Activated T-cell treated with anti-CD3 and anti-CD28 coated beads, Interleukin-2, amount 50 U/mL, for 4 hours (primary cell): ENCODE measurements at regions not wholly inside any gene's neighbourhood (a gene's known extent, or its start where the extent isn't known, plus 50 kb on each side); places are given as distances from the start of the nearest gene placed in this dataset.
"Not testable (repeated sequence)": the region's sequence is repeated elsewhere in the genome, so short reads cannot be mapped to it uniquely, and the experiment has no call there.

Experiments
- ATAC-seq, 2 donors: fragments of 200-7000 bp; cut with Tn5 transposase; one replicate each; pipeline ENCODE4 v1.10.0; 2021
- DNase-seq: peaks from one replicate; pipeline ENCODE4 v3.0.0-alpha.2; 2020
- H3K27me3 Mint-ChIP-seq: one replicate; pipeline ENCODE4 v1.8.0; 2021; ENCODE audit warnings: low read depth, mixed read lengths
- H3K36me3 Mint-ChIP-seq: one replicate; pipeline ENCODE4 v1.8.0; 2022; ENCODE audit warnings: mixed read lengths; ENCODE audit not compliant: insufficient read depth
- H3K4me1 Mint-ChIP-seq: one replicate; pipeline ENCODE4 v1.8.0; 2021; ENCODE audit warnings: low read depth, mixed read lengths
- H3K4me3 Mint-ChIP-seq: one replicate; pipeline ENCODE4 v1.8.0; 2021; ENCODE audit warnings: mild to moderate bottlenecking, moderate library complexity, mixed read lengths
- H3K9me3 Mint-ChIP-seq: one replicate; pipeline ENCODE4 v1.8.0; 2021; ENCODE audit warnings: mixed read lengths

DNA sequence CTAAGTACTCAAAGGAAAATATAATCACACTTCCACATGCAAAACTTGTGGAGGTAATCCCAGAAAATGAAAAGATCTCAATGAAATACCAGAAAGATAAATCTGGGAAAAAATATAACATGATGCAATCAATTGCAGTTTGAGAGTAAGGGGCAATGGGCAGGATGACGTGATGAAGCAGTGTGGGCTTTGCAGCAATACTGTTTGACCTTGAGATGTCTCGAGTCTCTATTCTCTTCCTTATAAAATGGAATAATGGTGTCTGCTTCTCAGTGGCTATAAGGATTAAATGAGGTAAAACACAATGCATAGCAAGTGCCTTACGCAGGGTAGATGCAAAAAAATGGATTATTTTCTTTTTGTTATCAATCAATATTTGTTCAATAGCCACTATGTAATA is 447.5 kb downstream of the BUD13 start:
- H3K9me3 Mint-ChIP-seq = no peaks in the 10 kb centered on the region
- H3K4me3 Mint-ChIP-seq = no peak overlapping the region
- H3K27me3 Mint-ChIP-seq = peaks cover 4% of the 10 kb centered on the region
- no peaks in the 10 kb centered on the region for H3K4me1 Mint-ChIP-seq
- ATAC-seq (no peak), DNase-seq (no peak)
- no peaks in the 10 kb centered on the region for H3K36me3 Mint-ChIP-seq

GRCh38 chr11:116324077-116324476 is 448.7 kb downstream of the BUD13 start:
- not testable (repeated sequence) for H3K27me3 Mint-ChIP-seq, ATAC-seq, H3K9me3 Mint-ChIP-seq, H3K36me3 Mint-ChIP-seq, H3K4me1 Mint-ChIP-seq, DNase-seq, H3K4me3 Mint-ChIP-seq

- H3K9me3 Mint-ChIP-seq = no peaks in the 10 kb centered on the region
- ATAC-seq (no peak), DNase-seq (no peak)
- H3K36me3 Mint-ChIP-seq = no peaks in the 10 kb centered on the region
- peaks cover 16% of the 10 kb centered on the region for H3K27me3 Mint-ChIP-seq
- no peaks in the 10 kb centered on the region for H3K4me1 Mint-ChIP-seq
- no peak overlapping the region for H3K4me3 Mint-ChIP-seq
Observed at GRCh38 chr11:116317212-116317611, 455.6 kb downstream of the BUD13 start.

GRCh38 chr11:116314006-116314405 is 458.8 kb downstream of the BUD13 start:
- H3K27me3 Mint-ChIP-seq = peaks cover 25% of the 10 kb centered on the region
- DNase-seq (no peak), ATAC-seq (no peak)
- no peaks in the 10 kb centered on the region for H3K36me3 Mint-ChIP-seq
- no peak overlapping the region for H3K4me3 Mint-ChIP-seq
- no peaks in the 10 kb centered on the region for H3K9me3 Mint-ChIP-seq
- H3K4me1 Mint-ChIP-seq = no peaks in the 10 kb centered on the region

- Mint-ChIP-seq H3K4me1 (no peaks in the 10 kb centered on the region), H3K4me3 (no peak overlapping the region), H3K36me3 (no peaks in the 10 kb centered on the region), H3K27me3 (peaks cover 23% of the 10 kb centered on the region), H3K9me3 (no peaks in the 10 kb centered on the region)
- ATAC-seq (no peak), DNase-seq (no peak)
Observed at GRCh38 chr11:116312570-116313391, 460.0 kb downstream of the BUD13 start.

DNA sequence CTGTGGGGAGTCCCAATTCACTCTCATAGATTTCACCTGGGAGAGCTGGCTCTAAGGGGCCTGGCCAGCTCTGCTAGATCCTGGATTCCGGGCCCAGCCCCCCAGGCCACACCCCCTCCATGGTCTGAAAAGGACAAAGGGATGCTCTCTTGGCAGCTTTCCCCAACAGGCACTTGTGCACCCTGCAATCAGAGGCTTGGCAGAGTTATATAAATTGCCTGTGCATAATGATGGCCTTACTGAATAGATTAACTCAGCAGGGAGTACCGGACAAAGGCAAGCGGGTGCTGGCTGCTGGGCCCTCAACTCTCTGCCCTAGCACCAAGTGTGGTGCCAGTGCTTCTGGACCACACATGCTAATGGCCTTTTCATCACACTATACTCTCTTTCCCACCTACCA is 461.6 kb downstream of the BUD13 start:
- Mint-ChIP-seq H3K9me3 (no peaks in the 10 kb centered on the region), H3K4me1 (no peaks in the 10 kb centered on the region), H3K36me3 (no peaks in the 10 kb centered on the region), H3K4me3 (no peak overlapping the region), H3K27me3 (peaks cover 23% of the 10 kb centered on the region)
- DNase-seq (no peak), ATAC-seq (no peak)

DNA sequence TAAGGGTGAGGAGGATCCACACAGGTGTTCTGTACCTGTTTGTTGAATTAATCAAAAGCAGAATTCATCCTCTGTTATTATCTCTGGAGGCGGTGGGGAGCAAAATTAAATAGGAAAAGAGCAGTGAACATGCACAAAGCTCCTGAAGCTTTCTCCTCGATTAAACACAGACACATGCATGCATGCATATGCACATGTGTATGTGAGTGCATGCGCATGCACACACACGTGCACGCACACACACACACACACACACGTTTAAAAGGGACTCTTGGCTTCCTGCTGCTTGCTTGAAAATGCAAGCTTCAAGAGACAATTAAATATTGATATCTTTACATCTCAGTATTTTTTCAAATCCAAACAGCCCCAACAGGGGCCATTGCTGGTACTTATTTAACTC is 462.1 kb downstream of the BUD13 start:
- peaks cover 23% of the 10 kb centered on the region for H3K27me3 Mint-ChIP-seq
- no peaks in the 10 kb centered on the region for H3K36me3 Mint-ChIP-seq
- H3K9me3 Mint-ChIP-seq = no peaks in the 10 kb centered on the region
- H3K4me3 Mint-ChIP-seq = no peak overlapping the region
- no peaks in the 10 kb centered on the region for H3K4me1 Mint-ChIP-seq
- DNase-seq = no peak
- no peak for ATAC-seq

- H3K36me3 Mint-ChIP-seq = no peaks in the 10 kb centered on the region
- H3K9me3 Mint-ChIP-seq = no peaks in the 10 kb centered on the region
- H3K4me1 Mint-ChIP-seq = no peaks in the 10 kb centered on the region
- no peak overlapping the region for H3K4me3 Mint-ChIP-seq
- ATAC-seq (no peak), DNase-seq (no peak)
- peaks cover 23% of the 10 kb centered on the region for H3K27me3 Mint-ChIP-seq
Observed at GRCh38 chr11:116310226-116310625, 462.6 kb downstream of the BUD13 start.

GRCh38 chr11:116309446-116309845 is 463.3 kb downstream of the BUD13 start:
- Mint-ChIP-seq H3K27me3 (peaks cover 21% of the 10 kb centered on the region), H3K4me1 (no peaks in the 10 kb centered on the region), H3K9me3 (no peaks in the 10 kb centered on the region), H3K36me3 (no peaks in the 10 kb centered on the region), H3K4me3 (no peak overlapping the region)
- DNase-seq = no peak
- no peak for ATAC-seq

GRCh38 chr11:116302756-116303155 is 470.0 kb downstream of the BUD13 start:
- Mint-ChIP-seq H3K36me3 (no peaks in the 10 kb centered on the region), H3K9me3 (no peaks in the 10 kb centered on the region), H3K4me3 (no peak overlapping the region), H3K27me3 (peaks cover 2% of the 10 kb centered on the region), H3K4me1 (no peaks in the 10 kb centered on the region)
- no peak for ATAC-seq
- no peak for DNase-seq

DNA sequence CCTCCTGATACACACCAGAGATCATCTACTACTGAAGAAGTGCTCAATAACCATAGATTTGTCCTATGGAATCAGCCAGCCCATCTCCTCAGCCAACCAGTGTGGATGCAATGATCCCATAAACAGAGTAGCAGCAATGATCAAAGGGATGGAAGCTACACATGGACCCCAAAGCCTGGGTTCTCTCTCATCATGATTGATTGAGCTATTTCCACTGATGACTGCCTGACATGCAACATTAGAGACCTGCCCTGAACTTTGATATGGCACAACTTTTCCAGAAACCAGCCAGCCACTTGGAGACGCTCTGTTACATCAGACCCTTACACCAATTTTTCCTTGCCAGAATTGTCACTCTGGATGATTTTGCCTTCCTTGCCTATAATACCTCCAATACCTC is 471.6 kb downstream of the BUD13 start:
- Mint-ChIP-seq H3K36me3 (no peaks in the 10 kb centered on the region), H3K27me3 (peaks cover 2% of the 10 kb centered on the region), H3K4me3 (no peak overlapping the region), H3K9me3 (no peaks in the 10 kb centered on the region), H3K4me1 (no peaks in the 10 kb centered on the region)
- DNase-seq (no peak), ATAC-seq (no peak)

GRCh38 chr11:116300232-116300631 is 472.6 kb downstream of the BUD13 start:
- no peak for ATAC-seq
- Mint-ChIP-seq H3K4me1 (no peaks in the 10 kb centered on the region), H3K27me3 (peaks cover 2% of the 10 kb centered on the region), H3K4me3 (no peak overlapping the region), H3K9me3 (no peaks in the 10 kb centered on the region), H3K36me3 (no peaks in the 10 kb centered on the region)
- no peak for DNase-seq

- H3K36me3 Mint-ChIP-seq = no peaks in the 10 kb centered on the region
- DNase-seq = no peak
- ATAC-seq = no peak
- H3K4me1 Mint-ChIP-seq = no peaks in the 10 kb centered on the region
- H3K4me3 Mint-ChIP-seq = no peak overlapping the region
- no peaks in the 10 kb centered on the region for H3K9me3 Mint-ChIP-seq
- H3K27me3 Mint-ChIP-seq = no peaks in the 10 kb centered on the region
Observed at GRCh38 chr11:116294630-116295029, 478.2 kb downstream of the BUD13 start.

DNA sequence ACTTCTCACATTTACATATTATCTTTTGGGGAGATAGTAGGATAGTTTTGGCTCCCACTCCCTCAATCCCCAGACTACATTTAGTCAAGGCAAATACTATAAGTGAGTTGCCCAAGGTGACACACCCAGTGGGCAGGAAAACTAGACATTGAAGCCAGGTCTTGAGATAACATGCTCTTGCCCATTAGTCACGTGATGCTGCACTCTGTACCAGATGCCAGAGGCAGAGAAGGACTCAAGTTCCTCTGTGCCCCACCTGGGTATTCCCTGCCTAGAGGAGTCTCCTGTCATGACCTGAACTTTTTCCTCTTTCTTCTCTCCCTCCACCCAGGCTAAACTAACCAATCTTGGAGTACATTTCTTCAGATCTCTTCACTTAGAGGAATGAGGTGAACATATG is 484.9 kb downstream of the BUD13 start:
- H3K36me3 Mint-ChIP-seq = no peaks in the 10 kb centered on the region

GRCh38 chr11:116285026-116285425 is 487.8 kb downstream of the BUD13 start:
- Mint-ChIP-seq H3K4me1 (no peaks in the 10 kb centered on the region), H3K9me3 (no peaks in the 10 kb centered on the region), H3K36me3 (no peaks in the 10 kb centered on the region), H3K4me3 (no peak overlapping the region), H3K27me3 (peaks cover 8% of the 10 kb centered on the region)
- no peak for ATAC-seq
- no peak for DNase-seq

More for the DNA sequence above, 484.9 kb downstream of the BUD13 start:
- DNase-seq (no peak), ATAC-seq (no peak)
- Mint-ChIP-seq H3K4me1 (no peaks in the 10 kb centered on the region), H3K4me3 (no peak overlapping the region), H3K9me3 (no peaks in the 10 kb centered on the region), H3K27me3 (peaks cover 8% of the 10 kb centered on the region)
